ENCODE measurements at regions not wholly inside any gene's neighbourhood (a gene's known extent, or its start where the extent isn't known, plus 50 kb on each side); places are given as distances from the start of the nearest gene placed in this dataset.

DNA sequence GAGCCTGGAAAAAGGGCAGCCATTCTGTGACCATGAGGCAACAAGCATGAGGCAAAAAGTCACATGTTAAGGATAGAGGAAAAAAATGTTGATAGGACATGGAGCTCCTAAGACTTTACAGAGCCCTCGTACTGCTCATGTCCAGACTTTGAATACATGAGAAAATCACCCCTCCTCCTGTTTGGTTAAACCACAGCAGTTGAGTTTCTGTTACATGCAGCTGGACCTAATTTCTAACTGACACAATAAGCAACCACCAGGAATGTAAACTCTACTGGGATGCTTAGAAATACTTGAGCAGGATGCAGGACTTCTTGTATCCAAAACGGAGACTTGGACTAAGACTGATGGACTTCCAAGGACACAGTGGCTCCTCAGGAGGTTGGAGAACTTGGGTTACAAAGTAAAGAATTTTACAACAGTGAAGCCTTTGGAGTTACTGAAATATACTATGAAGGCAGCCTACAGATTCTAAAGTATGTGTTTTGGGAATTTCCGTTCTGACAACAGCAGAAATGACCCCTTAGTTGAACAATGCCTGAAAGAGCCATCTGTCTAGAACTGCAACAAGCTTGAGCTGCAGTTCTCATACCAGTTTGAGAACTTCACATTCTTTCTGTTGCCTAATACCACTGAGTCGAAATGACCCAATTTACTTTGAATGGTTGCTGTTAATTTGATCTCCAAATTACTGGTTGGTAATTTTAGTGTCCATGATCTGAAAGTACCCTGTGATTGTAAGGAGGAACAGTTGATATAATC, 268.9 kb downstream of the PIK3R1 start:
- Histone ChIP-seq H3K36me3 (ENCODE audit: low read depth) (no peaks in the 10 kb centered on the region), H3K27me3 (ENCODE audit: insufficient read depth, poor library complexity, severe bottlenecking) (no peaks in the 10 kb centered on the region), H3K27ac (ENCODE audit: poor library complexity, severe bottlenecking) (no peak overlapping the region), H3K9me3 (ENCODE audit: severe bottlenecking) (peaks cover 3% of the 10 kb centered on the region), H3K4me1 (ENCODE audit: insufficient read depth, poor library complexity, severe bottlenecking) (no peaks in the 10 kb centered on the region), H3K4me3 (ENCODE audit: severe bottlenecking) (no peak overlapping the region)
- ATAC-seq (ENCODE audit: low read depth) (no peak), DNase-seq (ENCODE audit: low spot score) (no peak)
- TF ChIP-seq, protein P1, sequence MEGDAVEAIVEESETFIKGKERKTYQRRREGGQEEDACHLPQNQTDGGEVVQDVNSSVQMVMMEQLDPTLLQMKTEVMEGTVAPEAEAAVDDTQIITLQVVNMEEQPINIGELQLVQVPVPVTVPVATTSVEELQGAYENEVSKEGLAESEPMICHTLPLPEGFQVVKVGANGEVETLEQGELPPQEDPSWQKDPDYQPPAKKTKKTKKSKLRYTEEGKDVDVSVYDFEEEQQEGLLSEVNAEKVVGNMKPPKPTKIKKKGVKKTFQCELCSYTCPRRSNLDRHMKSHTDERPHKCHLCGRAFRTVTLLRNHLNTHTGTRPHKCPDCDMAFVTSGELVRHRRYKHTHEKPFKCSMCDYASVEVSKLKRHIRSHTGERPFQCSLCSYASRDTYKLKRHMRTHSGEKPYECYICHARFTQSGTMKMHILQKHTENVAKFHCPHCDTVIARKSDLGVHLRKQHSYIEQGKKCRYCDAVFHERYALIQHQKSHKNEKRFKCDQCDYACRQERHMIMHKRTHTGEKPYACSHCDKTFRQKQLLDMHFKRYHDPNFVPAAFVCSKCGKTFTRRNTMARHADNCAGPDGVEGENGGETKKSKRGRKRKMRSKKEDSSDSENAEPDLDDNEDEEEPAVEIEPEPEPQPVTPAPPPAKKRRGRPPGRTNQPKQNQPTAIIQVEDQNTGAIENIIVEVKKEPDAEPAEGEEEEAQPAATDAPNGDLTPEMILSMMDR (IDR thresholded peaks at IDR 0.05; ENCODE audit: poor library complexity, severe bottlenecking): no peak

GRCh38 chr5:68489556-68489955, 274.0 kb downstream of the PIK3R1 start:
- ATAC-seq (ENCODE audit: low read depth): no peak
- no peak for DNase-seq (ENCODE audit: low spot score)

GRCh38 chr5:68490406-68490805, 274.9 kb downstream of the PIK3R1 start:
- peaks cover 3% of the 10 kb centered on the region for H3K9me3 ChIP-seq (ENCODE audit: severe bottlenecking)
- H3K4me1 ChIP-seq (ENCODE audit: insufficient read depth, poor library complexity, severe bottlenecking): no peaks in the 10 kb centered on the region
- no peak overlapping the region for H3K4me3 ChIP-seq (ENCODE audit: severe bottlenecking)
- no peak for DNase-seq (ENCODE audit: low spot score)
- TF ChIP-seq, protein P1 (IDR thresholded peaks at IDR 0.05; ENCODE audit: poor library complexity, severe bottlenecking): no peak
- no peak for ATAC-seq (ENCODE audit: low read depth)
- no peaks in the 10 kb centered on the region for H3K36me3 ChIP-seq (ENCODE audit: low read depth)
- H3K27ac ChIP-seq (ENCODE audit: poor library complexity, severe bottlenecking): no peak overlapping the region
- no peaks in the 10 kb centered on the region for H3K27me3 ChIP-seq (ENCODE audit: insufficient read depth, poor library complexity, severe bottlenecking)

More at GRCh38 chr5:68489556-68489955, 274.0 kb downstream of the PIK3R1 start:
- Histone ChIP-seq H3K4me3 (ENCODE audit: severe bottlenecking) (no peak overlapping the region), H3K27ac (ENCODE audit: poor library complexity, severe bottlenecking) (no peak overlapping the region), H3K36me3 (ENCODE audit: low read depth) (no peaks in the 10 kb centered on the region), H3K4me1 (ENCODE audit: insufficient read depth, poor library complexity, severe bottlenecking) (no peaks in the 10 kb centered on the region), H3K9me3 (ENCODE audit: severe bottlenecking) (peaks cover 3% of the 10 kb centered on the region), H3K27me3 (ENCODE audit: insufficient read depth, poor library complexity, severe bottlenecking) (no peaks in the 10 kb centered on the region)
- TF ChIP-seq, protein P1 (IDR thresholded peaks at IDR 0.05; ENCODE audit: poor library complexity, severe bottlenecking): no peak

DNA sequence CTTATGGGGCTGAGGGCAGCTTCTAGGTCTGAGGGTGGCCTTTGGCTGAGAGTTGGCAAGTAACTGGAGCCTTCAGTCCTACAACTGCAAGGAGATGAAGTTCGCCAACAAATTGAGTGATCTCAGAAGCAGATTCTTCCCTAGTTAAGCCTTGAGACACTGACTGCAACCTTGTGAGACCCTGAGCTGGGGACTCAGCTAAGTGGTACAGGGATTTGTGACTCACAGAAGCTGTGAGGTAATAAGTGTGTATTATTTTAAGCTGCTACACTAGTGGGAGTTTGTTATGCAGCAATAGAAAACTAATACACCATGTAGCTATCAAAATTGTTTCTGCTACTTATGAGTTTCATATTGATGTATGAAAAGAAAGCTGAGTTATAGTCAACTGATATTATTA, 279.2 kb downstream of the PIK3R1 start:
- DNase-seq (ENCODE audit: low spot score): no peak

More for the DNA sequence above, 279.2 kb downstream of the PIK3R1 start:
- Histone ChIP-seq H3K4me3 (ENCODE audit: severe bottlenecking) (no peak overlapping the region), H3K9me3 (ENCODE audit: severe bottlenecking) (peaks cover 6% of the 10 kb centered on the region), H3K4me1 (ENCODE audit: insufficient read depth, poor library complexity, severe bottlenecking) (peaks cover under 1% of the 10 kb centered on the region), H3K36me3 (ENCODE audit: low read depth) (no peaks in the 10 kb centered on the region), H3K27ac (ENCODE audit: poor library complexity, severe bottlenecking) (no peak overlapping the region), H3K27me3 (ENCODE audit: insufficient read depth, poor library complexity, severe bottlenecking) (no peaks in the 10 kb centered on the region)
- ATAC-seq (ENCODE audit: low read depth): no peak
- TF ChIP-seq, protein P1 (IDR thresholded peaks at IDR 0.05; ENCODE audit: poor library complexity, severe bottlenecking): no peak
